GM23338 (cell line): ENCODE measurements at regions not wholly inside any gene's neighbourhood (a gene's known extent, or its start where the extent isn't known, plus 50 kb on each side); places are given as distances from the start of the nearest gene placed in this dataset.

Experiments used
- ATAC-seq: fragments of 200-7000 bp; cut with Tn5 transposase; 3 replicates; pipeline ENCODE4 v1.9.1; 2020
- DNase-seq: peaks from one replicate; pipeline ENCODE4 v3.0.0-alpha.2; 2015; ENCODE audit warnings: low spot score
- H2AFZ ChIP-seq: fragments of 200-600 bp; sonication (generic); 2 replicates; pipeline ENCODE4 v1.8.0; 2016; ENCODE audit warnings: antibody characterized with exemption, mild to moderate bottlenecking, moderate library complexity
- H3F3A ChIP-seq: fragments of 200-600 bp; sonication (generic); replicated peaks from 2 replicates; pipeline ENCODE4 v1.8.0; 2017; ENCODE audit warnings: antibody characterized with exemption, mixed run types, low read depth
- H3K27ac ChIP-seq: fragments of 200-600 bp; sonication (generic); 2 replicates; pipeline ENCODE4 v1.6.1; 2016; ENCODE audit warnings: low read depth
- H3K27me3 ChIP-seq: fragments of 200-600 bp; sonication (generic); 2 replicates; pipeline ENCODE4 v1.8.0; 2016; ENCODE audit warnings: mild to moderate bottlenecking, mixed run types, moderate library complexity; ENCODE audit not compliant: insufficient read depth
- H3K36me3 ChIP-seq: fragments of 200-600 bp; sonication (generic); 2 replicates; pipeline ENCODE4 v1.8.0; 2016; ENCODE audit warnings: mild to moderate bottlenecking; ENCODE audit not compliant: insufficient read depth
- H3K4me1 ChIP-seq: fragments of 200-600 bp; sonication (generic); 2 replicates; pipeline ENCODE4 v1.8.0; 2016; ENCODE audit warnings: mild to moderate bottlenecking, moderate library complexity; ENCODE audit not compliant: insufficient read depth
- H3K4me2 ChIP-seq: fragments of 200-600 bp; sonication (generic); 2 replicates; pipeline ENCODE4 v1.7.1; 2017; ENCODE audit warnings: mixed run types
- H3K4me3 ChIP-seq: fragments of 200-600 bp; sonication (generic); 2 replicates; pipeline ENCODE4 v1.6.1; 2016; ENCODE audit warnings: mixed run types
- H3K79me2 ChIP-seq: fragments of 200-600 bp; sonication (generic); replicated peaks from 2 replicates; pipeline ENCODE4 v1.8.0; 2017; ENCODE audit warnings: mild to moderate bottlenecking; ENCODE audit not compliant: insufficient read depth
- H3K9me2 ChIP-seq: fragments of 200-600 bp; sonication (generic); 2 replicates; pipeline ENCODE4 v1.8.0; 2017; ENCODE audit not compliant: insufficient read depth
- H4K20me1 ChIP-seq: fragments of 200-600 bp; sonication (generic); replicated peaks from 2 replicates; pipeline ENCODE4 v1.8.0; 2017; ENCODE audit warnings: mild to moderate bottlenecking; ENCODE audit not compliant: insufficient read depth
- H3K27ac Mint-ChIP-seq: 2 replicates; pipeline ENCODE4 v1.8.0; 2020; ENCODE audit warnings: inconsistent platforms, mild to moderate bottlenecking, moderate library complexity, mixed read lengths
- H3K27me3 Mint-ChIP-seq: 3 replicates; pipeline ENCODE4 v1.8.0; 2022; ENCODE audit warnings: low read depth, mild to moderate bottlenecking, moderate library complexity, mixed read lengths, inconsistent platforms; ENCODE audit not compliant: insufficient read depth, poor library complexity
- H3K36me3 Mint-ChIP-seq: 3 replicates; pipeline ENCODE4 v1.8.0; 2021; ENCODE audit warnings: low read depth, mild to moderate bottlenecking, inconsistent platforms, moderate library complexity, mixed read lengths
- H3K4me1 Mint-ChIP-seq: 3 replicates; pipeline ENCODE4 v1.8.0; 2020; ENCODE audit warnings: mild to moderate bottlenecking, inconsistent platforms, mixed read lengths
- H3K4me3 Mint-ChIP-seq: 3 replicates; pipeline ENCODE4 v1.8.0; 2021; ENCODE audit warnings: moderate library complexity, mild to moderate bottlenecking, inconsistent platforms, mixed read lengths
- H3K9me3 Mint-ChIP-seq: 3 replicates; pipeline ENCODE4 v1.8.0; 2020; ENCODE audit warnings: moderate library complexity, mild to moderate bottlenecking, inconsistent platforms, mixed read lengths
- EZH2 ChIP-seq: fragments of 200-600 bp; sonication (generic); IDR thresholded peaks from one replicate; pipeline ENCODE4 v1.8.0; 2017; ENCODE audit warnings: antibody characterized with exemption, mild to moderate bottlenecking, low read depth; ENCODE audit not compliant: unreplicated experiment
- EZH2phosphoT487 ChIP-seq: fragments of 200-600 bp; sonication (generic); IDR thresholded peaks from one replicate; pipeline ENCODE4 v1.8.1; 2018; ENCODE audit warnings: antibody characterized with exemption; ENCODE audit not compliant: unreplicated experiment
- JUNB ChIP-seq: IDR thresholded peaks from one replicate; pipeline ENCODE4 v1.6.1; 2016; ENCODE audit warnings: antibody characterized with exemption; ENCODE audit not compliant: unreplicated experiment
- NANOG ChIP-seq: IDR thresholded peaks from 2 replicates; pipeline ENCODE4 v1.6.1; 2016; ENCODE audit warnings: antibody characterized with exemption, borderline replicate concordance
- ZNF331 ChIP-seq: fragments of 250-450 bp; sonication (Bioruptor Pico); IDR thresholded peaks from 2 replicates; pipeline ENCODE4 v1.5.0; 2020; ENCODE audit warnings: low read depth, mild to moderate bottlenecking, moderate library complexity
- ZNF462 ChIP-seq: fragments of 250-450 bp; sonication (Bioruptor Pico); IDR thresholded peaks from 2 replicates; pipeline ENCODE4 v1.5.0; 2020; ENCODE audit warnings: mild to moderate bottlenecking, moderate library complexity
- TF ChIP-seq, protein P1 (sequence below): IDR thresholded peaks from 2 replicates; pipeline ENCODE4 v1.6.1; 2016; ENCODE audit warnings: antibody characterized with exemption
- TF ChIP-seq, protein P2 (sequence below), 2 experiments: fragments of 200-600 bp in 1 of 2; sonication (generic) in 1 of 2; conservative IDR thresholded peaks; 2 replicates each; pipeline versions ENCODE4 v1.5.1 to v1.6.1; 2016 to 2017; ENCODE audit warnings: antibody characterized with exemption in 2 of 2, low read depth in 2 of 2, mild to moderate bottlenecking in 2 of 2, moderate library complexity in 1 of 2

- H3K9me2 ChIP-seq = no peaks in the 10 kb centered on the region; the same call in 1 of the 2 replicates
- H3K27me3 ChIP-seq = no peaks in the 10 kb centered on the region
- no peak overlapping the region for H3K4me3 Mint-ChIP-seq
- no peak for ATAC-seq
- H3K36me3 ChIP-seq = no peaks in the 10 kb centered on the region; the same call in 1 of the 2 replicates
- H2AFZ ChIP-seq = no peak overlapping the region
- H3K79me2 ChIP-seq = no peaks in the 10 kb centered on the region
- no peak overlapping the region for H3K27ac Mint-ChIP-seq
- no peaks in the 10 kb centered on the region for H3K27me3 Mint-ChIP-seq
- H3F3A ChIP-seq = no peaks in the 10 kb centered on the region
- no peaks in the 10 kb centered on the region for H3K4me1 ChIP-seq
- no peak overlapping the region for H3K4me3 ChIP-seq
- H4K20me1 ChIP-seq = no peaks in the 10 kb centered on the region
- H3K4me2 ChIP-seq = no peak overlapping the region
- no peak overlapping the region for H3K27ac ChIP-seq
- H3K36me3 Mint-ChIP-seq = peaks cover 9% of the 10 kb centered on the region; the same call in 1 of the 3 replicates
- peaks cover 17% of the 10 kb centered on the region; the same call in 2 of the 3 replicates for H3K9me3 Mint-ChIP-seq
- no peak for TF ChIP-seq JUNB
- TF ChIP-seq EZH2 = no peak
- no peak for TF ChIP-seq NANOG
- no peak for TF ChIP-seq ZNF462 (CRISPR knock-in tag)
- TF ChIP-seq, protein P1, sequence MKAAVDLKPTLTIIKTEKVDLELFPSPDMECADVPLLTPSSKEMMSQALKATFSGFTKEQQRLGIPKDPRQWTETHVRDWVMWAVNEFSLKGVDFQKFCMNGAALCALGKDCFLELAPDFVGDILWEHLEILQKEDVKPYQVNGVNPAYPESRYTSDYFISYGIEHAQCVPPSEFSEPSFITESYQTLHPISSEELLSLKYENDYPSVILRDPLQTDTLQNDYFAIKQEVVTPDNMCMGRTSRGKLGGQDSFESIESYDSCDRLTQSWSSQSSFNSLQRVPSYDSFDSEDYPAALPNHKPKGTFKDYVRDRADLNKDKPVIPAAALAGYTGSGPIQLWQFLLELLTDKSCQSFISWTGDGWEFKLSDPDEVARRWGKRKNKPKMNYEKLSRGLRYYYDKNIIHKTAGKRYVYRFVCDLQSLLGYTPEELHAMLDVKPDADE = no peak
- TF ChIP-seq, protein P2, sequence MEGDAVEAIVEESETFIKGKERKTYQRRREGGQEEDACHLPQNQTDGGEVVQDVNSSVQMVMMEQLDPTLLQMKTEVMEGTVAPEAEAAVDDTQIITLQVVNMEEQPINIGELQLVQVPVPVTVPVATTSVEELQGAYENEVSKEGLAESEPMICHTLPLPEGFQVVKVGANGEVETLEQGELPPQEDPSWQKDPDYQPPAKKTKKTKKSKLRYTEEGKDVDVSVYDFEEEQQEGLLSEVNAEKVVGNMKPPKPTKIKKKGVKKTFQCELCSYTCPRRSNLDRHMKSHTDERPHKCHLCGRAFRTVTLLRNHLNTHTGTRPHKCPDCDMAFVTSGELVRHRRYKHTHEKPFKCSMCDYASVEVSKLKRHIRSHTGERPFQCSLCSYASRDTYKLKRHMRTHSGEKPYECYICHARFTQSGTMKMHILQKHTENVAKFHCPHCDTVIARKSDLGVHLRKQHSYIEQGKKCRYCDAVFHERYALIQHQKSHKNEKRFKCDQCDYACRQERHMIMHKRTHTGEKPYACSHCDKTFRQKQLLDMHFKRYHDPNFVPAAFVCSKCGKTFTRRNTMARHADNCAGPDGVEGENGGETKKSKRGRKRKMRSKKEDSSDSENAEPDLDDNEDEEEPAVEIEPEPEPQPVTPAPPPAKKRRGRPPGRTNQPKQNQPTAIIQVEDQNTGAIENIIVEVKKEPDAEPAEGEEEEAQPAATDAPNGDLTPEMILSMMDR (conservative IDR thresholded peaks at IDR 0.05; ENCODE audit: low read depth in 2 of 2) = no peak
- TF ChIP-seq EZH2phosphoT487 = no peak
- TF ChIP-seq ZNF331 (CRISPR knock-in tag) = no peak
- no peak for DNase-seq
- no peaks in the 10 kb centered on the region for H3K4me1 Mint-ChIP-seq
Observed at GRCh38 chr6:104669483-104669882, 190.2 kb downstream of the HACE1 start.
